NB4 (cell line): ENCODE measurements at regions not wholly inside any gene's neighbourhood (a gene's known extent, or its start where the extent isn't known, plus 50 kb on each side); places are given as distances from the start of the nearest gene placed in this dataset.

ENCODE experiments used
- CTCF ChIP-seq: IDR thresholded peaks from one replicate; pipeline ENCODE4 v1.5.1; 2012; ENCODE audit warnings: low read depth, low read length
- MAX ChIP-seq: IDR thresholded peaks from 2 replicates; pipeline ENCODE4 v1.6.1; 2011; ENCODE audit warnings: low read depth, low read length
- POLR2A ChIP-seq: IDR thresholded peaks from 2 replicates; pipeline ENCODE4 v1.6.1; 2011; ENCODE audit warnings: mild to moderate bottlenecking; ENCODE audit not compliant: insufficient read length; ENCODE audit errors: extremely low read depth

GRCh38 chr15:97528238-97528637, 432.3 kb upstream of the ARRDC4 start:
- TF ChIP-seq CTCF (no peak), POLR2A (no peak), MAX (no peak)
